Ovary (tissue), 3 donors: ENCODE measurements at regions not wholly inside any gene's neighbourhood (a gene's known extent, or its start where the extent isn't known, plus 50 kb on each side); places are given as distances from the start of the nearest gene placed in this dataset.

Experiments used
- POLR2A ChIP-seq: fragments of 450-650 bp; IDR thresholded peaks from one replicate; pipeline ENCODE4 v1.6.1; 2017; ENCODE audit warnings: antibody characterized with exemption, mild to moderate bottlenecking, moderate library complexity
- TF ChIP-seq, protein P1 (sequence below), 3 donors: fragments of 450-650 bp in 2 of 3; fragments of 200-600 bp in 1 of 3; IDR thresholded peaks; one replicate each; pipeline versions ENCODE4 v1.5.1 to v1.8.0; 2016 to 2022; ENCODE audit warnings: antibody characterized with exemption in 3 of 3, mild to moderate bottlenecking in 1 of 3
- donor health status: DM: no; HTN: no; CAD: no.

DNA sequence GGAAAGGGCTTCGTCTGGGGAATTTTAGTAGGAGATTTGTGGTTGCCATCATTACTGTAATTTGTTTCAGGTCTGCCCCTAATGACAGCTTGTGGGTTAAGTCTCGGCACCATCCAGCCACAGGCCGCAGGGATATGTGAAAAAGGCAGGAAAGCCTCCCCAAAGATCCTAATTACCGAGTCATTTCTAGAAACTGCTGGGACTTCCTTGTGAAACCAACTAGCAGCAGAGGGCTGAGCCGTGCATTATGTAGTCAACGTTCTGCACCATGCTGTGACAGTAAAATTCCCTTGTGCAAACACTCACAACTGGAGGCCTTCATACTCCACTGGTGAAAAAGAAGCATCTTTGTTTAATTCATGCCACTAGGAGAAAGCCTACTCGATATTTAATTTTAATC lies 230.3 kb downstream of the MPDZ start:
- TF ChIP-seq, protein P1, sequence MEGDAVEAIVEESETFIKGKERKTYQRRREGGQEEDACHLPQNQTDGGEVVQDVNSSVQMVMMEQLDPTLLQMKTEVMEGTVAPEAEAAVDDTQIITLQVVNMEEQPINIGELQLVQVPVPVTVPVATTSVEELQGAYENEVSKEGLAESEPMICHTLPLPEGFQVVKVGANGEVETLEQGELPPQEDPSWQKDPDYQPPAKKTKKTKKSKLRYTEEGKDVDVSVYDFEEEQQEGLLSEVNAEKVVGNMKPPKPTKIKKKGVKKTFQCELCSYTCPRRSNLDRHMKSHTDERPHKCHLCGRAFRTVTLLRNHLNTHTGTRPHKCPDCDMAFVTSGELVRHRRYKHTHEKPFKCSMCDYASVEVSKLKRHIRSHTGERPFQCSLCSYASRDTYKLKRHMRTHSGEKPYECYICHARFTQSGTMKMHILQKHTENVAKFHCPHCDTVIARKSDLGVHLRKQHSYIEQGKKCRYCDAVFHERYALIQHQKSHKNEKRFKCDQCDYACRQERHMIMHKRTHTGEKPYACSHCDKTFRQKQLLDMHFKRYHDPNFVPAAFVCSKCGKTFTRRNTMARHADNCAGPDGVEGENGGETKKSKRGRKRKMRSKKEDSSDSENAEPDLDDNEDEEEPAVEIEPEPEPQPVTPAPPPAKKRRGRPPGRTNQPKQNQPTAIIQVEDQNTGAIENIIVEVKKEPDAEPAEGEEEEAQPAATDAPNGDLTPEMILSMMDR (IDR thresholded peaks at IDR 0.05) = no peak
- TF ChIP-seq POLR2A = no peak
